ENCODE measurements at regions not wholly inside any gene's neighbourhood (a gene's known extent, or its start where the extent isn't known, plus 50 kb on each side); places are given as distances from the start of the nearest gene placed in this dataset.

DNA sequence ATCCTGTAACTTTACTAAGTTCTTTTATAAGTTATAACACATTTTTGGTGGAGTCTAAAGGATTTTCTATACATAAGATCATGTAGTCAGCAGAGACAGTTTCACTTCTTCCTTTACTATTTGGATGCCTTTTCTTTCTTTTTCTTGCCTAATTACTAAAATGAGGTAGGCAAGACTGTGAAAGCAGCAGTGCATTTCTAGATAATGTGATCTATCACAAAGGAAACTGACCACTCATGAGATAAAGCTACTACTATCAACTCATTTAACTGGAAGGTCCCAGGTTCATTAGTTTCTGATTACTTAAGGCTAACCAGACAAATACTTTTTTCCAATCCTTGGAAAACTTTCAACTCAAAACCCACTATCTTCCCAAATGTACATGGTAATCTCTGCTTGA is 196.2 kb upstream of the E2F8 start:
- TF ChIP-seq CTCF (IDR thresholded peaks at IDR 0.05; ENCODE audit: low read depth, low read length, missing control alignments), result no peak
- H3K4me3 ChIP-seq (ENCODE audit: low read depth, low read length), result no peak overlapping the region
- no peak for DNase-seq (ENCODE audit: low read depth)

GRCh38 chr11:19435306-19435989 is 194.7 kb upstream of the E2F8 start:
- no peak for DNase-seq (ENCODE audit: low read depth)
- no peak for TF ChIP-seq CTCF (IDR thresholded peaks at IDR 0.05; ENCODE audit: low read depth, low read length, missing control alignments)
- no peak overlapping the region for H3K4me3 ChIP-seq (ENCODE audit: low read depth, low read length)

DNA sequence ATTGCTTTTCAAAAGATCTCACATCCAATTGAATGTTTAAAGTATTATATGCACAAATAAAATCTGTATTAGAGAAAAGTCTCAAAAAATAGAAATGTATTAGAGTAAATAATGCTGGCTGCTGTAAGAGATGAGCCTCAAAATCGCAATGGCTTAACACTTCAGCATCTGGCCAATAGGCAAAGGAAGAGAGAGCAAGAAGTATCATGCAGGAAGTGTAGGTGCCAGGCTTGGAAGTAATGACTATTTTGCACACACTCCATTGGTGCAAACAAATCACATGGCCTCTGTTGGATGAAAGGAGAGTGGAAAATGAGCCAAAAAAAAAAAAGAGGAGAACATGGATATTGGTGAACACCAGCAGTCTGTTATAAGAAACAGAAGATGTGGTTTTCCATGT is 193.0 kb upstream of the E2F8 start:
- TF ChIP-seq CTCF (IDR thresholded peaks at IDR 0.05; ENCODE audit: low read depth, low read length, missing control alignments), result no peak
- no peak for DNase-seq (ENCODE audit: low read depth)
- H3K4me3 ChIP-seq (ENCODE audit: low read depth, low read length), result no peak overlapping the region

GRCh38 chr11:19433367-19433766 is 192.6 kb upstream of the E2F8 start:
- TF ChIP-seq CTCF (IDR thresholded peaks at IDR 0.05; ENCODE audit: low read depth, low read length, missing control alignments), result no peak
- no peak overlapping the region; the same call in 1 of the 2 replicates for H3K4me3 ChIP-seq (ENCODE audit: low read depth, low read length)
- peak; percentile 77 for DNase-seq (ENCODE audit: low read depth)

DNA sequence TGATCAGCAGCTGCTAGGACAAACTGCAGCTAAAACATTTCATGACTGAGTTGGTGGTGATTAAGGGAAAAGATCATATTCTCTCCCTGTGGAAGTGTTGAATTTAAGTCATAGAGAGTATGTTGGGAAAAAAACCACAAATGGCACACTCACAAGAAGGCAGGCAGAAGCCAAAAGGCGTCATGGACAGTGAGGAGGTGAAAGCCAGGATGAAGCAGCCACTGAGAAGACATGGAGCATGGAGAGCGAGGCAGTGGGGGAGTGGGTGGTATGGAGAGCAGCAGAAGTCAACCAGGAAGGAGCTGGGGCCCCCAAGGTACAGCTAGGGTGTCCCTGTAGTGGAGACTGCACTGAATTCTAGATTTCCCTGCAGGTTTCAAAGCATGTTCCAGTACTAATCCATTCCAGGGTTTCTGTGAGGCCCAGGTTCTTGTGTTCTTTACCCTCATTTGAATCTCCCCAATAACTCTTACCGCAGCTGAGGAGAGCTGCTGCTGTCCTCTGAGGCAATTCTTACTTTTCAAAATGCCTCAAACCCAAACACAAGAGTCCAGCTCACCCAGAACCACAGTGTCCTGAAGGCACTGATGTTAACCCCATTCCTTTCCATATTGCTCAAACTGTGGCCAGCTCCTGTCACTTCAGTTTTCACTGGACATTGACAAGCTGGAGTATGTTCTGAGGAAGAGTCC is 191.8 kb upstream of the E2F8 start:
- peak overlapping the region; percentile 18 for H3K4me3 ChIP-seq (ENCODE audit: low read depth, low read length)
- no peak for TF ChIP-seq CTCF (IDR thresholded peaks at IDR 0.05; ENCODE audit: low read depth, low read length, missing control alignments)
- peak; percentile 75 for DNase-seq (ENCODE audit: low read depth)

DNA sequence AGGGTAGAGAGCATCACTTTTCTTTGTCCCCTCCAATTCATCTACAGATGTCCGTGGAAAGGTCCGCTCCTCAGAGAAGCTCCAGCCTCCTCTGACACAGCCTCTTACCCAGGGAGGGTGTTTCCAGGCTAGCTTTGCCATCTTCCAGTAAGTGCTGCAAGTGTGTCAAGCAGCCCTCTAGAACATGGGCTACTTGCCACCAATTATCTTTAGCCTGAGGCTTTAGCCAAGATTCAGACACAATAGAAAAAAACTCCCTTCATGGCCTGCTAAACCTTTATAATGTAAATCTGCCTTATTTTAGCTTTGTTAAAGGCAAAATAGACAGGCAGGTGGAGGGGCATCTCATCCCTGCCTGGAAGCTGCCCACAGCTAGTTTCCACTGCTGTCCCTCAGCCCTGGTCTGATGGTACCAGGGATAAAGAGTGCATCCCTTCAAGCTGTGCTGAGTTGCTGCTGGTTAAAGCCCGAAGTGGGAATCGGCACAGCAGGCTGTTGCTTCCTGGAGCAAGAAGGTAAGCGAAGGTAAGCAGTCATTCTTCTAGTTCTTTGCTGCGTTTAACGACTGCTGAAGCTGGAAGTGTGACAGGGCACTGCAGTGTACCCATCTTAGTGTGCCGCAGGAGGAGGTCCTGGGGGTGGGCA is 190.1 kb upstream of the E2F8 start:
- H3K4me3 ChIP-seq (ENCODE audit: low read depth, low read length), result no peak overlapping the region
- no peak for TF ChIP-seq CTCF (IDR thresholded peaks at IDR 0.05; ENCODE audit: low read depth, low read length, missing control alignments)
- no peak for DNase-seq (ENCODE audit: low read depth)

All from GM12864 (cell line).